GM23338 (cell line): ENCODE measurements at regions not wholly inside any gene's neighbourhood (a gene's known extent, or its start where the extent isn't known, plus 50 kb on each side); places are given as distances from the start of the nearest gene placed in this dataset.

ENCODE experiments used
- ATAC-seq: fragments of 200-7000 bp; cut with Tn5 transposase; 3 replicates; pipeline ENCODE4 v1.9.1; 2020
- DNase-seq: peaks from one replicate; pipeline ENCODE4 v3.0.0-alpha.2; 2015; ENCODE audit warnings: low spot score
- H2AFZ ChIP-seq: fragments of 200-600 bp; sonication (generic); 2 replicates; pipeline ENCODE4 v1.8.0; 2016; ENCODE audit warnings: antibody characterized with exemption, mild to moderate bottlenecking, moderate library complexity
- H3F3A ChIP-seq: fragments of 200-600 bp; sonication (generic); replicated peaks from 2 replicates; pipeline ENCODE4 v1.8.0; 2017; ENCODE audit warnings: antibody characterized with exemption, mixed run types, low read depth
- H3K27ac ChIP-seq: fragments of 200-600 bp; sonication (generic); 2 replicates; pipeline ENCODE4 v1.6.1; 2016; ENCODE audit warnings: low read depth
- H3K27me3 ChIP-seq: fragments of 200-600 bp; sonication (generic); 2 replicates; pipeline ENCODE4 v1.8.0; 2016; ENCODE audit warnings: mild to moderate bottlenecking, mixed run types, moderate library complexity; ENCODE audit not compliant: insufficient read depth
- H3K36me3 ChIP-seq: fragments of 200-600 bp; sonication (generic); 2 replicates; pipeline ENCODE4 v1.8.0; 2016; ENCODE audit warnings: mild to moderate bottlenecking; ENCODE audit not compliant: insufficient read depth
- H3K4me1 ChIP-seq: fragments of 200-600 bp; sonication (generic); 2 replicates; pipeline ENCODE4 v1.8.0; 2016; ENCODE audit warnings: mild to moderate bottlenecking, moderate library complexity; ENCODE audit not compliant: insufficient read depth
- H3K4me2 ChIP-seq: fragments of 200-600 bp; sonication (generic); 2 replicates; pipeline ENCODE4 v1.7.1; 2017; ENCODE audit warnings: mixed run types
- H3K4me3 ChIP-seq: fragments of 200-600 bp; sonication (generic); 2 replicates; pipeline ENCODE4 v1.6.1; 2016; ENCODE audit warnings: mixed run types
- H3K79me2 ChIP-seq: fragments of 200-600 bp; sonication (generic); replicated peaks from 2 replicates; pipeline ENCODE4 v1.8.0; 2017; ENCODE audit warnings: mild to moderate bottlenecking; ENCODE audit not compliant: insufficient read depth
- H3K9me2 ChIP-seq: fragments of 200-600 bp; sonication (generic); 2 replicates; pipeline ENCODE4 v1.8.0; 2017; ENCODE audit not compliant: insufficient read depth
- H4K20me1 ChIP-seq: fragments of 200-600 bp; sonication (generic); replicated peaks from 2 replicates; pipeline ENCODE4 v1.8.0; 2017; ENCODE audit warnings: mild to moderate bottlenecking; ENCODE audit not compliant: insufficient read depth
- H3K27ac Mint-ChIP-seq: 2 replicates; pipeline ENCODE4 v1.8.0; 2020; ENCODE audit warnings: inconsistent platforms, mild to moderate bottlenecking, moderate library complexity, mixed read lengths
- H3K27me3 Mint-ChIP-seq: 3 replicates; pipeline ENCODE4 v1.8.0; 2022; ENCODE audit warnings: low read depth, mild to moderate bottlenecking, moderate library complexity, mixed read lengths, inconsistent platforms; ENCODE audit not compliant: insufficient read depth, poor library complexity
- H3K36me3 Mint-ChIP-seq: 3 replicates; pipeline ENCODE4 v1.8.0; 2021; ENCODE audit warnings: low read depth, mild to moderate bottlenecking, inconsistent platforms, moderate library complexity, mixed read lengths
- H3K4me1 Mint-ChIP-seq: 3 replicates; pipeline ENCODE4 v1.8.0; 2020; ENCODE audit warnings: mild to moderate bottlenecking, inconsistent platforms, mixed read lengths
- H3K4me3 Mint-ChIP-seq: 3 replicates; pipeline ENCODE4 v1.8.0; 2021; ENCODE audit warnings: moderate library complexity, mild to moderate bottlenecking, inconsistent platforms, mixed read lengths
- H3K9me3 Mint-ChIP-seq: 3 replicates; pipeline ENCODE4 v1.8.0; 2020; ENCODE audit warnings: moderate library complexity, mild to moderate bottlenecking, inconsistent platforms, mixed read lengths
- CTCF ChIP-seq, 2 experiments: fragments of 200-600 bp in 1 of 2; sonication (generic) in 1 of 2; conservative IDR thresholded peaks; 2 replicates each; pipeline versions ENCODE4 v1.5.1 to v1.6.1; 2016 to 2017; ENCODE audit warnings: antibody characterized with exemption in 2 of 2, low read depth in 2 of 2, mild to moderate bottlenecking in 2 of 2, moderate library complexity in 1 of 2
- ETS1 ChIP-seq: IDR thresholded peaks from 2 replicates; pipeline ENCODE4 v1.6.1; 2016; ENCODE audit warnings: antibody characterized with exemption
- EZH2 ChIP-seq: fragments of 200-600 bp; sonication (generic); IDR thresholded peaks from one replicate; pipeline ENCODE4 v1.8.0; 2017; ENCODE audit warnings: antibody characterized with exemption, mild to moderate bottlenecking, low read depth; ENCODE audit not compliant: unreplicated experiment
- JUNB ChIP-seq: IDR thresholded peaks from one replicate; pipeline ENCODE4 v1.6.1; 2016; ENCODE audit warnings: antibody characterized with exemption; ENCODE audit not compliant: unreplicated experiment
- POLR2AphosphoS5 ChIP-seq: IDR thresholded peaks from 2 replicates; pipeline ENCODE4 v1.6.1; 2016; ENCODE audit warnings: antibody characterized with exemption, low read depth
- REST ChIP-seq: IDR thresholded peaks from one replicate; pipeline ENCODE4 v1.6.1; 2018; ENCODE audit warnings: antibody characterized with exemption; ENCODE audit not compliant: unreplicated experiment
- STAT1 ChIP-seq: IDR thresholded peaks from one replicate; pipeline ENCODE4 v1.6.1; 2016; ENCODE audit warnings: antibody characterized with exemption; ENCODE audit not compliant: unreplicated experiment
- ZNF331 ChIP-seq: fragments of 250-450 bp; sonication (Bioruptor Pico); IDR thresholded peaks from 2 replicates; pipeline ENCODE4 v1.5.0; 2020; ENCODE audit warnings: low read depth, mild to moderate bottlenecking, moderate library complexity

- peaks cover 4% of the 10 kb centered on the region; the same call in 1 of the 2 replicates for H3K9me2 ChIP-seq
- no peaks in the 10 kb centered on the region for H4K20me1 ChIP-seq
- peaks cover 27% of the 10 kb centered on the region for H3K4me1 ChIP-seq
- no peaks in the 10 kb centered on the region for H3K79me2 ChIP-seq
- Mint-ChIP-seq H3K4me1 (peaks cover 27% of the 10 kb centered on the region), H3K36me3 (no peaks in the 10 kb centered on the region), H3K4me3 (no peak overlapping the region), H3K27me3 (no peaks in the 10 kb centered on the region), H3K9me3 (no peaks in the 10 kb centered on the region; the same call in 2 of the 3 replicates), H3K27ac (no peak overlapping the region)
- ATAC-seq (no peak), DNase-seq (no peak)
- H3K4me2 ChIP-seq: no peak overlapping the region
- no peak for TF ChIP-seq REST
- TF ChIP-seq STAT1: no peak
- no peak for TF ChIP-seq ZNF331
- no peak for TF ChIP-seq JUNB
- no peak for TF ChIP-seq ETS1
- no peak for TF ChIP-seq CTCF (conservative IDR thresholded peaks at IDR 0.05; ENCODE audit: low read depth in 2 of 2)
- no peaks in the 10 kb centered on the region for H3F3A ChIP-seq
- H3K36me3 ChIP-seq: no peaks in the 10 kb centered on the region
- no peak overlapping the region for H3K4me3 ChIP-seq
- H3K27me3 ChIP-seq: no peaks in the 10 kb centered on the region
- H2AFZ ChIP-seq: no peak overlapping the region
- no peak overlapping the region for H3K27ac ChIP-seq
These were observed 932.6 kb downstream of the EPHA3 start for GRCh38 chr3:90039994-90040393.

DNA sequence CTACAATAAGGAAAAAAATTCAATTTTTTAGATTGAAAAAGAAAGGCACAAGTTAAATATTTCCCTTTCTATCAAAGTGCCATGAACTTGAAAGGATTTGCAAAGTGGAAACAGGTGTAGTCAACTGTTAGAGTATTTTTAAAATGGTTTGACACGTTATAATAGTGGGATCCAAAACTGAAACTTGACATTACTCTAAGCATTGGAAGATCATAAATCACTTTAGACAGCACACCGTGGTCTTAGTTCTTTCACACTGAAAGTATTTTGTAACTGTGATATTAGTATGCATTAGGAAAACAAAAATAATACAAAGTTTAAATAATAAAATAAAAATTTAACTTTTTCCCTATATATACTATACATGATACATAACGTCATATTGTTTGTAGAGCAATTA is 933.1 kb downstream of the EPHA3 start:
- no peaks in the 10 kb centered on the region for H3K36me3 Mint-ChIP-seq
- H3K4me1 Mint-ChIP-seq: peaks cover 25% of the 10 kb centered on the region
- Histone ChIP-seq H3K4me2 (no peak overlapping the region), H3K27me3 (no peaks in the 10 kb centered on the region), H3F3A (no peaks in the 10 kb centered on the region), H3K4me1 (peaks cover 23% of the 10 kb centered on the region), H2AFZ (no peak overlapping the region), H3K36me3 (no peaks in the 10 kb centered on the region), H3K9me2 (peaks cover 4% of the 10 kb centered on the region; the same call in 1 of the 2 replicates), H4K20me1 (no peaks in the 10 kb centered on the region), H3K4me3 (no peak overlapping the region), H3K27ac (no peak overlapping the region), H3K79me2 (no peaks in the 10 kb centered on the region)
- H3K27ac Mint-ChIP-seq: no peak overlapping the region
- TF ChIP-seq EZH2 (no peak), REST (no peak), POLR2AphosphoS5 (no peak)
- H3K9me3 Mint-ChIP-seq: no peaks in the 10 kb centered on the region; the same call in 2 of the 3 replicates
- DNase-seq (no peak), ATAC-seq (no peak)
- no peak overlapping the region for H3K4me3 Mint-ChIP-seq
- H3K27me3 Mint-ChIP-seq: no peaks in the 10 kb centered on the region
